Putamen (tissue), 1 donor: ENCODE measurements at regions not wholly inside any gene's neighbourhood (a gene's known extent, or its start where the extent isn't known, plus 50 kb on each side); places are given as distances from the start of the nearest gene placed in this dataset.
"Not testable (repeated sequence)": the region's sequence is repeated elsewhere in the genome, so short reads cannot be mapped to it uniquely, and the experiment has no call there.

Experiments used
- DNase-seq: peaks from one replicate; pipeline ENCODE4 v3.0.0-alpha.2; 2016; ENCODE audit warnings: low spot score

GRCh38 chr5:42242881-42243485, 180.3 kb upstream of the GHR start:
- no peak for DNase-seq

- no peak for DNase-seq
Measured at GRCh38 chr5:42252306-42252705, 170.9 kb upstream of the GHR start.

DNA sequence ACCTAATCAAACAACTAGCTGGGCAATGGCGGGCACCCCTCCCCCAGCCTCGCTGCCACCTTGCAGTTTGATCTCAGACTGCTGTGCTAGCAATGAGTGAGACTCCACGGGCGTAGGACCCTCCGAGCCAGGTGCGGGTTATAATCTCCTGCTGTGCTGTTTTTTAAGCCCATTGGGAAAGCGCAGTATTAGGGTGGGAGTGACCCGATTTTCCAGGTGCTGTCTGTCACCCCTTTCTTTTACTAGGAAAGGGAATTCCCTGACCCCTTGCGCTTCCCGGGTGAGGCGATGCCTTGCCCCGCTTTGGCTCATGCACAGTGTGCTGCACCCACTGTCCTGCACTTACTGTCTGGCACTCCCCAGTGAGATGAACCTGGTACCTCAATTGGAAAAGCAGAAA, 163.3 kb upstream of the GHR start:
- not testable (repeated sequence) for DNase-seq

DNA sequence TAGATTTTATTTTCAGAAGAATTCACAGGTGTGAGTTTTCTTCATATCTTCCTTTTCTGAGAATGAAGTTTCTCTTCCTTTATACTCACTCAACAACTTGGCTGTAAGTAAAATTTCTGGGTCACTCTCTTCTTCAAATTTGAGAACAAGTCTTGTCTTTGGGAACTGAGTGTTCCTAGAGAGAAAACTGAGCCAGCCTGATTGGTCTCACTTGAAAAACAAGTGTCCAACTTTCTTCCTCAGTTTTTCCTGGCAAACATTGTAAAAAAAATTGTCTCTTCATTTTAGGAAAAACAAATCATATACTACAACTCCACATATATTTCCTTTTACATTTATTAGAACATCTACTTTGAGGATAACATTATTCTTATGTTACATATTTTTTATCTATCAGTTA, 156.1 kb upstream of the GHR start:
- DNase-seq = no peak

- DNase-seq = not testable (repeated sequence)
Measured at GRCh38 chr5:42268170-42268569, 155.1 kb upstream of the GHR start.

GRCh38 chr5:42268630-42269029, 154.6 kb upstream of the GHR start:
- no peak for DNase-seq

DNA sequence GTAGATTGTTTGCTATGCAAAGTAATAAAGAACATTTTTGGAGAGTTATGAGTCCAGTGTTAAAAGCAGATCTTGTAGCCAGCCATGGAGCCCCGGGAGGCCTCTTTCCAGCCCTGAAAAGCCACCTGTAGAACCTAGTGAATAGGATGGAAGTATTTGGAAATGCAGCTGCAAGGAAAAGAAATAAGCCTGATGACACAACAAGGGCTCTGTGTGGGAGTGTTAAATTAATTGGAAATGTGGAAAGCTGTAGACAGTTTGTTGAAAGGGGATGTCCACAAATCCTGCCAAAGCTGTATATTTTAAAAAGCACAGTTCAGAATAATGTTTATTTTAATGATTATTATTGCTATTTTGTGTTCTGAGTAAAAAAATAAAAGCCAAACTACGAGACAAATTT, 152.5 kb upstream of the GHR start:
- no peak for DNase-seq

DNA sequence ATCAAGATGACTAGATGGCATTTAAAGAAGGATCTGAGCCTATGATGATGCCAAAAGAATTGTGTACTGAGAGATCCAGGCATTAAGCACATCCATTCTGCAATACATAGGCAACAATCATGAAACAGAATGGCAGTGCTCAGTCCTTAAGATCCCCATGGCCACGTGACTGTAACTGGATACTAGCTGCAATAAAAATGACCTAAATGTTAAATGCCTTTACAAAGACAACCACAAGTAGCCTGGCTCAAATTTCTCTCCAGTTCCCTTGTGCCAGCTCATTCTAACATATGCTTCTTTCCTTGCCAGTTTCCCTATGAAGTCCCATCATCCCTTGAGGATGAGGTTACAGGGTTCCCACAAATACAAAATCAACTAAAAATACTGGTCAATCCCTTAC, 148.3 kb upstream of the GHR start:
- no peak for DNase-seq

DNA sequence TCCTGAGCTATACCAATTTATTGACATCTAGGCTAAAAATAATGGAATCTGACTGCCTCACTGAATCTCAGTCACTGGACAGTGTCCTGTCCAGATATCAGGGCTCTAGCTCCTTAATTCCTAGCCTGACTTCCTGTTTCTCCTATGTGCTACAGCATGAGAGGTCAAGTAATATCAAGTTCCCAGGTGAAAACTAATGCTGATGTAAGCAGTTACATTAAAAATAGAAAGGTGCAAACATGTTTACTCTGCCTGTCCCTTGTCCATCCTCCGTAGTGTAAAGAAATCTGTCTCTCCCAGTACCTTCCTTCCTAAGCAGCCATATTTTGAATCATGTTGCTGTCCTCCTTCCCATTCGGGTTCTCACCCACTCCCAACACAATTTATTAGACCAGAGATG, 145.9 kb upstream of the GHR start:
- no peak for DNase-seq

GRCh38 chr5:42284584-42284983, 138.7 kb upstream of the GHR start:
- no peak for DNase-seq

- peak; percentile 5 for DNase-seq
Measured at GRCh38 chr5:42285230-42285629, 138.0 kb upstream of the GHR start.

- DNase-seq = no peak
Measured at GRCh38 chr5:42300496-42300895, 122.7 kb upstream of the GHR start.

GRCh38 chr5:42301349-42301748, 121.9 kb upstream of the GHR start:
- DNase-seq = no peak

- no peak for DNase-seq
Measured at GRCh38 chr5:42302186-42302585, 121.1 kb upstream of the GHR start.

DNA sequence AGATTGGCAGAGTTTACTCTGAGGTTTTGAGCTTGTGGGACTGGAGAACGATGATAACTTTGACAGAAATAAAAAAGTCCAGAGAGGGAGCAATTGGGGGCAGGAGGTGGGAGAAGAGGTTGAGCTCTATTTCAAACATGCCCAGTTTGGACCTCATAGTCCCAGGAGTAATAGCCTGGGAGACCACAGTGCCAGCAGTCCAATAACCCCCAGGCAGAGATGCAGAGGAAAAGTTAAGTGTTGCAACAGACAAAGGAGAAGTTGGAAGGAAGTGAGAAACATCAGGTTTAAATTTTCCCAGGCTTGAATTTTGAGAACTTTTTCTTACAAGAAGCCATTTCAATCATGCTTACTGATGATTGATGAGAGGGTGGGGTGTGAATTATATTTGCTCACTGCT, 117.0 kb upstream of the GHR start:
- DNase-seq = no peak

DNA sequence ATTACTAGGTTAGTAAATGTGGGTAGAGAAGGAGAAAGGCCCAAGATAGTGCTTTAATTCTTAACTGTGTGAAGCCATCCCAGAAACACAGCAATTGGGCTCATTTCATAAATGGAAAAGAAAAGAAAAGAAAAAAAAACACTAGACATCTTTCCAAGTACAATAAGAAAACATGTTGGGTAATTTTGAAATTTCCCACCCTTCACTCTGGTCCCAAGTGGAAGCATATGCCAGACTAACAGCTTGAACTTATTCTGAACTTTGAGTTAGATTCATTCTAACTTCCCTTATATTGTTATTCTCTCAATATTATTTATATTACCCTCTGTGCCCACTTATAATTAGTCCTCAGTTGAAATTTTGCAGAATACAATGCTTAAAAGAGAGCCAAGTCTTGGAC, 113.4 kb upstream of the GHR start:
- DNase-seq = no peak

- no peak for DNase-seq
Measured at GRCh38 chr5:42315214-42315613, 108.0 kb upstream of the GHR start.

DNA sequence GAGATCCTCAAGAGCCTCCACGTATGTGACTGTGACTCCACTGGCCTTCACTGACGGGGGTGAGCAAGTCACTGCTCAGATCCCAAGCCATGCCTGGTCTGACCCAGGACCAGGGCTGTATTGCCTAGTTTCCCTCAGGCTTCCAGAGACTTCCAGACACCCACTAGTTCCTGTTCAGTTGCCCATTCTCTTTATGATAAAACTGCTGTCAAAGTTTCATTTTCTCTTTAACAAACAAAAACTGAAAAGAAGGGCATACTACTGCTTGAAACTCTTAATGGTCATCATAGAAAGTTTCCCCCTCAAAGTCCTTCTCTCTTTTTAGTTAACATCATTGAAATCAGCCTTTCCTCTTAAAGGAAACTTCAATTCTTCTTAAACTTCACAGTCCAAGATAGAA, 105.7 kb upstream of the GHR start:
- DNase-seq = no peak

- DNase-seq = not testable (repeated sequence)
Measured at GRCh38 chr5:42319546-42319945, 103.7 kb upstream of the GHR start.

GRCh38 chr5:42321785-42322184, 101.5 kb upstream of the GHR start:
- no peak for DNase-seq

DNA sequence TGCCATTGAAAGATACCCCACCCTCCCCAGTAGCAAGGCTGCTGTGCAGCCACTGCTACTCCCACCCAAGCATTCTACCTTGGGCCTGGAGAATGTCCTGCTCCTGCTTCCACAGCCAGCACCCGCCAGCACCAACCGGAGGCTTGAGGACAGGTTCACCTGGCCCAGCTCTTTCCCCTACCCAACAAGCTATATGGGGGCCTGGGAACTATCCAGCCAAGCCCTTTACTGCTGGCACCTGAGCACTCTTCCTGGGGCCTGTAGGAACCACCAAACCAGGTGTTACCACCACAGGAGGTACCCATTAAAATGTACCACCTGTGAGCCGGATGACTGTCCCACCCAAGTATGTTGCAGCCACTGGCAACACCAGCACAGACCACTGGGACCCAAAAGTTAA, 86.1 kb upstream of the GHR start:
- no peak for DNase-seq

DNA sequence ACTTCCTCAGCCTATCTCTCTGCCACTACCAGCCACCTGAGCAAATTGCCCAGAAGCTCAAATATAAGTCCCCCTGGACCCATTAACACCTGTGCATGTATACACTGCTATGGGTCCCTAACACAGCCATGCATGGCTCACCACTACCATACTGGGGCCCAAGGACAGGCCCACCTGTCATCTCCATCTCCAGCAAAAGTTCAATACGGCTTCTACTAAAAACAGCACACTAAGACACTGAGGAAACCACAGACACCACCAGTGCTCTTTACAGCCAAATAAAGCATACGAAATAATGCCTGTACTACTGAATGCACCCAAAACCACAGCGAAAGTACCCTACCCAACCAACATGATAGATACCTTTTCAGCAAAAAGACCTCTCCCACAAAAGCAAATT, 85.6 kb upstream of the GHR start:
- no peak for DNase-seq

DNA sequence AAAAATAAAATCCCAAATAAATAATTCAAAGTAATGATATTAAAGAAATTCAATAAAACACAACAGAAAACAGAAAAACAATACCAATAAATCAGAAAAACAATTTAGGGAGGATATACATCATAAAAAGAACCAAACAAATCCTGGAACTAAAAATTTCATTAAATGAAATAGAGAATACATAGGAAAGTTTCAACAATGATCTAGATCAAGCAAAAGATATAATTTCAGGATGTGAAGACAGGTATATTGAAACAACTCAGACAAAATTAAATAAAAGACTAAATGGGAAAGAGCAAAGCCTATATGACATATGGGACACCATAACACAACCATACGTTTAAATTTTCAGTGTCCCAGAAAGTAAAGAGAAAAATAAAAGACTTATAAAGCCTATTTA, 85.1 kb upstream of the GHR start:
- DNase-seq = no peak

GRCh38 chr5:42349163-42349562, 74.1 kb upstream of the GHR start:
- DNase-seq = no peak

- no peak for DNase-seq
Measured at GRCh38 chr5:42351956-42352355, 71.3 kb upstream of the GHR start.
